ENCODE measurements at regions not wholly inside any gene's neighbourhood (a gene's known extent, or its start where the extent isn't known, plus 50 kb on each side); places are given as distances from the start of the nearest gene placed in this dataset.

GRCh38 chr6:101108286-101108685, 227.2 kb upstream of the ASCC3 start:
- WGBS, 2 donors = 85 to 86% methylated on average over 4 of the region's 4 CpGs
- intact Hi-C loops (cut with DNase I) = no loop called here

GRCh38 chr6:101110814-101111213, 229.7 kb upstream of the ASCC3 start:
- Histone ChIP-seq H3K4me1 (no peaks in the 10 kb centered on the region), H3K27me3 (no peaks in the 10 kb centered on the region), H3K9me3 (no peaks in the 10 kb centered on the region), H3K27ac (no peak overlapping the region), H3K36me3 (no peaks in the 10 kb centered on the region), H3K4me3 (no peak overlapping the region)
- intact Hi-C loops (cut with DNase I) = no loop called here
- TF ChIP-seq POLR2A (IDR thresholded peaks at IDR 0.05) = no peak
- no peak for TF ChIP-seq POLR2AphosphoS5 (IDR thresholded peaks at IDR 0.05)
- no peak for TF ChIP-seq EP300 (IDR thresholded peaks at IDR 0.05)
- no peak for TF ChIP-seq CTCF (IDR thresholded peaks at IDR 0.05)
- no peak for DNase-seq
- 80 to 87% methylated on average over 1 of the region's 1 CpG for WGBS, 2 donors

More at GRCh38 chr6:101108286-101108685, 227.2 kb upstream of the ASCC3 start:
- H3K27me3 ChIP-seq = no peaks in the 10 kb centered on the region
- DNase-seq = no peak
- TF ChIP-seq EP300 (IDR thresholded peaks at IDR 0.05) (no peak), POLR2AphosphoS5 (IDR thresholded peaks at IDR 0.05) (no peak), POLR2A (IDR thresholded peaks at IDR 0.05) (no peak), CTCF (IDR thresholded peaks at IDR 0.05) (no peak)
- no peaks in the 10 kb centered on the region for H3K9me3 ChIP-seq
- no peak overlapping the region for H3K4me3 ChIP-seq
- no peaks in the 10 kb centered on the region for H3K36me3 ChIP-seq
- H3K4me1 ChIP-seq = no peaks in the 10 kb centered on the region
- H3K27ac ChIP-seq = no peak overlapping the region

GRCh38 chr6:101113468-101114260, 232.5 kb upstream of the ASCC3 start:
- TF ChIP-seq POLR2AphosphoS5 (IDR thresholded peaks at IDR 0.05) (no peak), EP300 (IDR thresholded peaks at IDR 0.05) (no peak), POLR2A (IDR thresholded peaks at IDR 0.05) (no peak), CTCF (IDR thresholded peaks at IDR 0.05) (no peak)
- no peaks in the 10 kb centered on the region for H3K27me3 ChIP-seq
- H3K36me3 ChIP-seq = no peaks in the 10 kb centered on the region
- no peak overlapping the region for H3K27ac ChIP-seq
- intact Hi-C loops (cut with DNase I) = no loop called here
- no peak overlapping the region for H3K4me3 ChIP-seq
- no peaks in the 10 kb centered on the region for H3K4me1 ChIP-seq
- 66 to 78% methylated on average over 4 of the region's 4 CpGs for WGBS, 2 donors
- DNase-seq = no peak
- no peaks in the 10 kb centered on the region for H3K9me3 ChIP-seq

- Histone ChIP-seq H3K36me3 (no peaks in the 10 kb centered on the region), H3K4me1 (no peaks in the 10 kb centered on the region), H3K27ac (no peak overlapping the region), H3K9me3 (no peaks in the 10 kb centered on the region), H3K27me3 (no peaks in the 10 kb centered on the region), H3K4me3 (no peak overlapping the region)
- DNase-seq = no peak
- TF ChIP-seq EP300 (IDR thresholded peaks at IDR 0.05) = no peak
- TF ChIP-seq CTCF (IDR thresholded peaks at IDR 0.05) = peak in 1 of 4 experiments; percentile 9
- no peak for TF ChIP-seq POLR2A (IDR thresholded peaks at IDR 0.05)
- no peak for TF ChIP-seq POLR2AphosphoS5 (IDR thresholded peaks at IDR 0.05)
- 1 to 4% methylated on average over 1 of the region's 1 CpG for WGBS, 2 donors
- intact Hi-C loops (cut with DNase I) = no loop called here
These were observed 233.6 kb upstream of the ASCC3 start for GRCh38 chr6:101114703-101115102.

- WGBS, 2 donors = 86 to 92% methylated on average over 5 of the region's 5 CpGs
- intact Hi-C loops (cut with DNase I) = no loop called here
- no peak for DNase-seq
- H3K36me3 ChIP-seq = no peaks in the 10 kb centered on the region
- no peak overlapping the region for H3K27ac ChIP-seq
- H3K4me3 ChIP-seq = no peak overlapping the region
- no peaks in the 10 kb centered on the region for H3K27me3 ChIP-seq
- no peaks in the 10 kb centered on the region for H3K4me1 ChIP-seq
- no peak for TF ChIP-seq POLR2AphosphoS5 (IDR thresholded peaks at IDR 0.05)
- TF ChIP-seq POLR2A (IDR thresholded peaks at IDR 0.05) = no peak
- no peaks in the 10 kb centered on the region for H3K9me3 ChIP-seq
These were observed 235.2 kb upstream of the ASCC3 start for GRCh38 chr6:101116337-101116736.
